ENCODE measurements at regions not wholly inside any gene's neighbourhood (a gene's known extent, or its start where the extent isn't known, plus 50 kb on each side); places are given as distances from the start of the nearest gene placed in this dataset.

DNA sequence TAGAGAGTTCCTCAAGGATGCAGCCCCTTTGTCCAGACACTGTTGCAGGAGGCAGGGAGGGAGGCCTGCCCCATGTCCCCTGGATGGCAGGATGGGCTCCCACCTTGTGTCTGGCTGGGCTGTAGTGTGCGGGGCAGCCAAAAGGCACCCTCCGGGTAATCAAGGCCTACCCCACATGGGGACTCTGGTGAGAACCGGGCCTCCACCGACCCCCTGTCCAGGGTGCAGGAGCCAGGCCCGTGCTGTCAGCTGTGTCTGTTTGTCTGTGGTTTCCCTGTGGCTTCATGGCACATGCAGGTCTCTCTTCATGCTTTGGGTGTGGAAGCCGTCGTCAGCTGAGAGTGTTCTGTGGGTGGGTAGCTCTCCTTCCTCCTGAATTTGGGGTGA is 1240.9 kb downstream of the BRD1 start:
- DNase-seq (ENCODE audit: low read depth in 3 of 3): no peak

DNA sequence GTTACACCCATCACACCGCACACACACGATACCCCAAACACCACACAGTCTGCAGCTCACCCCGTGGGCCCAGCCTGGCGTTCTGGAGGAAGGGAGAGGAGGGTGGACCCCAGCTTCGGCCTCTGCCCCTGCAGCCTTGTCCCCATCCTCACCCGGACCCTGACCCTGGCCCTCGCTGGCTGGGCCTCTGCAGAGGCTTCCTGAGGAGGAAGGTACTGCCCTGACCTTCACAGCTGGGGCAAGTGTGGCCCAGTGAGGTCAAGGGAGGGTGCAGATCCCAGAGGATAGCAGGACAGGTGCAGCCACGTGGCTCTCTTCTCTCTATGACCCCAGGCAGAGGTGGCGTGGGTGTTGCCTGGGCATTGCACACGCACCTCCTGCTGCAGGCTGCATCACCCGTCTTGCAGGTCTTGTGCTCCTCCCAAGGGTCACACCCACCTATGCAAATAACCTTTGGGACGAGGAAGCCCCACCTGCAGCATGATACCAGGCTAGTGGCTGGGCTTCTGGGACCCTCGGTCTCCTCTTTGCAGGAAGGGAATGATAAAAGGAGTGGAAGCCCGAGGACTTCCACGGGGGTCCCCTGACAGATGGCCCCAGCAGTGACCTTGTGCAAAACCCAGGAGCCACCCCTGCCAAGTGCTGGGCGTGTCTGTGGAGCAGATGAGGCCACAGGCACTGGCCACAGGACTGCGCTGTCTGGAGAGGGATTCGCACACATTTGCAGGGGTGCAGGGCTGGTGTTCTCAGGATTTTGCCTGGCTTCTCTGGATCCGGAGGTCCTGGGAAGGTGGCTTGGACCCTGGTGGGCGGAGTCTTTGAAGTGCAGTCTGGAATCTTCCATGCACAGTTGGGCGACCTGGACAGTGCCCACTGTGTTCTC is 1241.5 kb downstream of the BRD1 start:
- DNase-seq (ENCODE audit: low read depth in 3 of 3): no peak

DNA sequence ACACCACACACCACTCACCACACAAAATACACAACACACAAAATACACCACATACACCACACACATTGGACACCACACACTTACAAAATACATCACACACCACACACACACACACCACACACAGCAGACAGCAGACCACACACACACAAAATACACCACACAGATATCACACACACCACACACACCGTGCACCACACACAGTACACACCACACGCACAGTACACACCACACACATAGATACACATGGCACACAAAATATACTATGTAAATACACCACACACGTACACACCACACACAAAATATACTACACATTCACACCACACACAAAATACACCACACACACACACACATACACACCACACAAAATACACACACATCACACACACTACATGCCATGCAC is 1243.5 kb downstream of the BRD1 start:
- no peak for DNase-seq (ENCODE audit: low read depth in 3 of 3)

DNA sequence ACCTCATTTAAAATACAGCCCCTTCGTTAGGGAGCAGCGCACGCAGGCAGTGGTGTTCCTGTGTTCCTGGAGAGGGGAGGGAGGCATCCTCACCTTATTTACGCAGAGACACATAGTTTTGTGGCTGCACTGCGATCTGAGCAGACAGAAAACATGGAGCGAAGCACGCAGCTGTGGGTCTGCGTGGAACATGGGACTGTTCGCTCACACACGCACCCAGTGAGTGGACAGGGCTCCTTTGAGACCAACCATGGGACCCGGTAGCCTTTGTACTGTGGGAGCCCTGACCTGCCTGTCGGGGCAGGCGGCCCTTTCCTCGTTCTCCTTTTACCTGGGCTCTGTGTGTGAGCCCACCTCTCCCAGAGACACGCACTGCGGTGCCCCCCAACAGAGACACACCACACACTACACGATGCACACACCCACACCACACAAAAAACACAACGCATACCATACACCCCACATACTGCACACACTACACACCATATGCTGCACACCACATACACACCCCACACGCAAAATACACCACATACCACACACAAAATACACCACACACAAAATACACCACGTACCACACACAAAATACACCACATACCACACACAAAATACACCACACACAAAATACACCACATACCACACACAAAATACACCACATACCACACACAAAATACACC is 1245.7 kb downstream of the BRD1 start:
- no peak for DNase-seq (ENCODE audit: low read depth in 3 of 3)

DNA sequence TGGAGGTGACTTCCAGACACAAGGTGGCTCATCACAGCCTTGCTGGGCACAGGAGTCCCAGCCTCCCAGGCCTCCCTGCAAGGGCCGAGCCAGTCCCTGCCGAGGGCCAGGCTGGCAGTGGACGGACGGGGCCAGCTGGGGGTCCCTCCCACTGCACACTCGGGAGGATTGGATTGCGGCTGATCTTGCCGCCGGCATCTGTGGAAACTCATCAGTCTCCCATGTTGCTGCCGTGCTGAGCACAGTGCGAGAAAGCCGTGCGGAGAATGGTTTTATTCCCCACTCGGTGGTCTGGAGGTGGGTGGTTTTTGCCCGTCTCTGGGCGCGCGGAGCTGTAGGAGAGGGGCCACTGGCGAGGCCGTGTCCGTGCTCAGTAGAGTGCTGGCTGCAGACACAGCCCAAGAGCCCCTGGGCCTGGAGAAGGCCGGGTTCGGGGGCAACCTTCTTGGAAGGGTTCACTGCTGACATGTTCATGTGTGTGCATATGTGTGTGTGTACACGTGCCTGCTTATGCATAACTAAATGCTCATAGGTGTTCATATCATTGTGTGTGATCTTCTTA is 1246.4 kb downstream of the BRD1 start:
- no peak for DNase-seq (ENCODE audit: low read depth in 3 of 3)

DNA sequence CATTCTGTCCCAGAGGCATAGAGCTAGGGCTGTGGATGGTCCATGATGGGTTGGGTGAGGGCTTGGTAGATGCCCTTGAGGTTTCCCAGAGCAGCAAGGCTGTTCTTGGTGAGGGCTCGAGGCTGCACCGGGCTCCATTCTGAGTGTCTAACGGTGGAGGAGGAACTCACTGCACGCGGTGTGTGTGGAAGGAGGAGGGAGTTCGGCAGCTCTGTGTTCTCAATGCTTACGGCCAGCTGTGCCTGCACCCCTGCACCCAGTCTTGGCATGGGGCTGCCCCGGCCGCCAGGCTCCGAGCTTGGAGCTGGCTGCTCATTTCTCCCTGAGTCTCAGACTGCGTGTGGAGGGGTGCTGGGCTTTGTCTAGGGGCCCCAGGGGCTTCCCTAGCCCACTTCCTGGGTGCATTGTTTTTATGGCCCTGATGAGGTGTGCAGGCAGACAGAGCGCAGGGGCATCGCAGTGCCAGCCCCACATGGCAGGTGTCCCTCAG is 1247.1 kb downstream of the BRD1 start:
- DNase-seq (ENCODE audit: low read depth in 3 of 3): no peak

DNA sequence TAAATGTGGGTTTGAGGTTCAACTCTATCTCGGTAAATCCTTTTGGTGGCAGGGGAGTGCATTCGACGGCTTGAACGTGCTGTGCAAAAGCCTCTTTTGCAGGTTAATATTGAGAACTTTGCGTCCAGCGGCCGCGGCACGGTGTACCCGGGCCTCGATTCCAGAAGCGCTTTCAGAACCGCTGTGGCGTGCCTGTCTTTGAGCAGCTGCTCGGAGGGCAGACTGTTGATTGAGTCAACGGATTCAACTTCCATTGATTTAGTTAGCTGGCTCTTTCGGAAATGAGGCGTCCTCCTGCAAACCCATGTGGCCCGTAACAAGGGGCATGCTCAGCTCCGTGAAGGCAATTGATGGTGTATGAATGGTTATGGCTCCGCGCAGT is 1247.8 kb downstream of the BRD1 start:
- no peak for DNase-seq (ENCODE audit: low read depth in 3 of 3)

DNA sequence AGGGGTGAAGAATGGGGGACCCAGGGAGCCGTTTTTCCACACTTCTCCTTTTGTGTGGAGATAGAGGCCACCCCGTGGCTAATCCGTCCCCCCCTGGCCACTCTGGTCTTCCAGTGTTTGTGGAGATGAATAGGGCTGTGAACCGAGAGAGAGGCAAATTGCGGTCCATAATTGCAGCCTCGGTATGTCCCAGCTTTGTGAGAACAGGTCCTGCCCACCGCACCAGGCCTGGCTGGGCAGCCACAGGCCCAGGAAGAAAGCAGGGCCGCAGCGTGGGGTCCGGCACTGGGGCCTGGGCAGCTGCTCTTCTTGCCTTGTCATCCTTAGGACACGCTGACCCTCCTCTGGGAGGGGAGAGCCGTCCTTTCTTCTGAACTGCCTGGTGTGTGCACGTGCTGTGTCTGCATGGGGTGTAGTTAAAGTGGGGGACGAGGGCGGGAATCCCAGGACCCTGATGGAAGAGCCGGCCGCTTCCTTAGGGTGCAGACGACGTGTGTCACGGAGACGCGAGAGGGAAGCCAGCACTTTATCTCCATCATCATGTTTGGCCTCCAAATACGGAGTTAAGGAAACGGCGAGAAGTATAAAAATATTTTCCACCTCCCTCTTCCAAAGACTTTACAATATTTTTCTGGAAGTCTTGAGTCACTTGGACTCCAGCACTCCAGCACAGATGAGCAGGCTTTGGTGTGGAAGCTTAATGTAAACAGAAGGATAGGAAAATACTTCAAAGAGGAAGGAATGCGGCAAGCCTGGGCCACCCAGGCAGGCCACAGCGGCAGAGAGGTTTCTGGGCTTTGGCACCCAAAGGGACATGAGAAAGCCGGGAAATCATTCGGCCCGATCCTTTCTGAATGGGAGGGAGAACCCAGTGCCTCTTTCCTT is 1248.4 kb downstream of the BRD1 start:
- no peak for DNase-seq (ENCODE audit: low read depth in 3 of 3)

DNA sequence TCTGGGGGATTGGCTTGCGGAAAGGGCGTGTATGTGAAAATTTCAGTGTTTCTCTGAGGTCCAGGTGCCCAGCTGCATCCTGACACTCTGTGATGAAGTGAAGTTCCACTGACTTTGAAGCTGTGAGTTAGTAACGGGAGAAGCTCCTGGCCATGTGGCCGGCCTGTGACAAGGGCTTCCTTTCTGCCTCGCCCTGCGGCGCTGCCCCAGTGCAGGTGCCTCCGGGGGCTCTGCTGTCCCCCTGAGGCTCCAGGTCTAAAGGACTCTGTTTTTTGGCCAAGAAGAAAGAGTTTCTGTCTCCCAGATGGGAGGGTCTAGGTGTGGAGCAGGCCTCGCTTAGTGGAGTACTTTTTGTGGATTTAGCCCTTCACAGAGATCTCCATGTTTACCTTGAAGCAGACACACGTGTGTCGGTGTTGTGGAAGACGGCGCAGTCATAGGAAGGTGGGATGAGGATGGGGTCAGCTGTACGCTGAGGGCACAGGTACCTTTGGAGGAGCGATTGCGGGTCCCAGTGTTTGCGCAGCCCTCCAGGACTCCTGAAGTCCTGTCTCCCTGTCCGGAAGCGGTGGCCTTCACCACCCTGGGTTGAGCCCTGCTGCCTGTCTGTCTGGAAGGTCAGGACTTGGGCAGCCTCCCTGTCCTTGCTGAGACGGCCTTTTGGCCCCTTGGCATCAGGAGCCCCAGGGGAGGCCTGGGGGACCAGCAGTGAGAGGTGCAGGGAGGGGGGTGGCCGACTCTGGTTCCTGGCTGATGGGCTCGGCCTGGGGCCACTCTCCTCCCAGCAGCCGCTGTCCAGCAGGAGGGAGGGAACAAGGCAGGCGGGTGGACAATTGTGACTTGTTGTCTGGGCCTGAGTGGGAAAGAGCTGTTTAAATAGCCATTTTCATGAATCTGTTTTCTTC is 1249.3 kb downstream of the BRD1 start:
- no peak for DNase-seq (ENCODE audit: low read depth in 3 of 3)

DNA sequence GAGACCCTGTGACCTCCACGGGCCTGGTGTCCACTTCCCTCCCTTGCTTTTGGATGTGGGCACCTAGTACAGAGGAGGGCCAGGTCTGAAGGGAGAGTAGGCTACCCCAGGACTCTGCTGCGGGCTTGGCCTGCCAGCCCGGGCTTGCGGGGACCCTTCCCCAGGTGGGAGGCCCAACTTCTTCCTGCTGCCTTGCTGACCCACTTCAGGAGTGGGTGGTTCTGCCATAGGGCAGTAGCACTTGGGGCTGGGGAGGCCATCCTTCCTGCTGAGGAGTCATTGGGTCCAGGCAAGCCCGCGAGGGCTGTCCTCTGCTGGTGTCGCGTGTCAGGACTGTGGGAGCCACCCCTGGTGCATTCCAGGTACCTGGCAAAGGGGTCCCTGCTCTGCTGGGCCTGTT is 1250.0 kb downstream of the BRD1 start:
- no peak for DNase-seq (ENCODE audit: low read depth in 3 of 3)

DNA sequence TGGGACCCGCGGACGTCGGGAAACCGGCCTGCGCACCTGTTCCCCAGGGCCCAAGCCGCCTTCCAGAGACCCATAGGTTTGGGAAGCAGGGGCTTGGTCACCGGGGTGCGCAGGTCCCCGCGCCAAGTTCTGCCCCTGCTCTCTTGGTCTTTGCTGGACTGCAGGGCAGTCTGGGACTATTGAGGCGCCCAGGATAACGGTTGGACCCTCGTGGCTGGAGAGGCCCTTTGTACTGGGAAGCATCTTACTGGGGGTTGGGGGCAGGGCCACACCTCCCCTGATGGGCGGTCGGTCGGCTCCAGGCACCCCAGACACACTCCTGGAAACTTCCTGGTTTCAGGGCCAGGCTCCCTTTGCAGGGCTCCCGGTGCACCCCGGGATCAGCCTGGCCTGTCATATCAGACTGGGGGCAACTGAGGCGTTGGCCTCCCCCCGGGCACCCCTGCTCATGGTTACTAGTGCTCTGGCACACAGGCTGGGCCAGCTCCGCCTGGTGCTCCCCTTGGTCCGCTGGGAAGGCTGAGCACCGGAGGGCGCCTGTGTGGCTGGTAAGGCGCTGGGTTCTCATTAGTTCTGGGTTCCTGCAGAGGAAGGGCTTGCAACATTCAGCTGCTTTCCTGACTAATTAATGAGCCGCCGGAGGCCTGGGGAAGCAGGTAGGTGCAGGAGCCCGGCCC is 1250.5 kb downstream of the BRD1 start:
- no peak for DNase-seq (ENCODE audit: low read depth in 3 of 3)

DNA sequence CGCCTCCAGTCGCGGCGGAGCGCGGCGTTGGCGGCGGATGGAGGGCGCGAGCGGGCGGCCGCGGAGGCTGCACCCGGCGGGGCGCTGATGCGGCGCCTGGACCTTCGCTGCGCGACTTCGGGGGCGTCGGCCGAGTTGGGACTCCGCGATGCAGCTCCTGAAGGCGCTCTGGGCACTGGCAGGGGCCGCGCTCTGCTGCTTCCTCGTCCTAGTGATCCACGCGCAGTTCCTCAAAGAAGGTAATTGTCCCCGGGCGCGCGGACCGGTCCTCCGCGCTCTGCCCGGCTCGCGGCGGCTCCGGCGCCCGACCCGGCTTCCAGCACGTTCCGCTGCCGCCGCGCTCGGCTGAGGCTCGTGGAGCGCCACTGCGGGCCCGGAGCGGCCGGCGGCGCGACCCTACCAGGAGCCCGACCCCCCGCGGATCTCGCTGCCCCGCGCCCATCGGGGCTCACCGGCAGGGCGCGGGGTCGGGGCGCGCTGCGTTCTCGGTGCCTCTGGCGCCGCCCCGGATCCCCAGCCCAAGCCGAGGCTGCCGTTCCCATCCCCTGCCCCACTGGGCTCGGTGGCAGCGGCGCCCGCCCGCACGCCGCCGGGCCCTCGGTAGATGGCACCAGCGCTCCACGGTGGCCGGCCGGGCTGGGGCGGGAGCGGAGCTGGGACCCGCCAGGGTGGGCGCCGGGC is 1251.2 kb downstream of the BRD1 start:
- no peak for DNase-seq (ENCODE audit: low read depth in 3 of 3)

DNA sequence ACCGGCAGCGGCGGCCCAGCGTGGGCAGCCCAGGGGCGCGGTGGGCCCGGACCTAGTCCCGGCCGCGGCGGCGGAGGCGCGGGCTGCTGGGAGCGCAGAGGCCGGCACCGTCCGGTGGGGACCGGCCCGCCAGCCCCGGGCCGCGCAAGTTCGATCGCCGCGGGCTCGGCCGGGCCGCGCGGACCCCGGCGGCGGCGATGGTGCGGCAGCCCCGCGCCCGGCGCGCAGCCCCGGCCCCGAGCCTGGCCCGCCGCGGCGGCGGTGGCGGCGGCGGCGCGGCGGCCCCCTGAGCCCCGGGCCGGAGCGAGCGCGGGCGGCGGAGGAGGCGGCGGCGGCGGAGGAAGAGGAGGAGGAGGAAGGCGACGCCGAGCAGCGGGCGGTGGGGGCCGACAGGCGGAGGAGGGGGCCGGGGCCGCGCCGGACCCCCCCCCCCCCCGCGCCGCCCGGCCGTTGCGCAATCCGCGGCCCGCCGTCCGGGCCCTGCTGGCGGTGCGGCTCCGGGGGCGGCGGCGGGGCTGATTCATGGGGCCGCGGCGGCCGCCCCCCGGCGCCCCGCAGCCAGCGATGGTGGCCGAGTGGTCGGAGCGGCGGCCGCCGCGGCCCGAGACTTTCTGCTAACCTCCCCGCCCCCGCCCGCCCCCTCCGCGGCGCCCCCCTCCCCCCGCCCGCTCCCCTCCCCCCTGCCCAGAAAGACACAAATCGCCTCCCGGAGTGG is 1251.9 kb downstream of the BRD1 start:
- no peak for DNase-seq (ENCODE audit: low read depth in 3 of 3)

DNA sequence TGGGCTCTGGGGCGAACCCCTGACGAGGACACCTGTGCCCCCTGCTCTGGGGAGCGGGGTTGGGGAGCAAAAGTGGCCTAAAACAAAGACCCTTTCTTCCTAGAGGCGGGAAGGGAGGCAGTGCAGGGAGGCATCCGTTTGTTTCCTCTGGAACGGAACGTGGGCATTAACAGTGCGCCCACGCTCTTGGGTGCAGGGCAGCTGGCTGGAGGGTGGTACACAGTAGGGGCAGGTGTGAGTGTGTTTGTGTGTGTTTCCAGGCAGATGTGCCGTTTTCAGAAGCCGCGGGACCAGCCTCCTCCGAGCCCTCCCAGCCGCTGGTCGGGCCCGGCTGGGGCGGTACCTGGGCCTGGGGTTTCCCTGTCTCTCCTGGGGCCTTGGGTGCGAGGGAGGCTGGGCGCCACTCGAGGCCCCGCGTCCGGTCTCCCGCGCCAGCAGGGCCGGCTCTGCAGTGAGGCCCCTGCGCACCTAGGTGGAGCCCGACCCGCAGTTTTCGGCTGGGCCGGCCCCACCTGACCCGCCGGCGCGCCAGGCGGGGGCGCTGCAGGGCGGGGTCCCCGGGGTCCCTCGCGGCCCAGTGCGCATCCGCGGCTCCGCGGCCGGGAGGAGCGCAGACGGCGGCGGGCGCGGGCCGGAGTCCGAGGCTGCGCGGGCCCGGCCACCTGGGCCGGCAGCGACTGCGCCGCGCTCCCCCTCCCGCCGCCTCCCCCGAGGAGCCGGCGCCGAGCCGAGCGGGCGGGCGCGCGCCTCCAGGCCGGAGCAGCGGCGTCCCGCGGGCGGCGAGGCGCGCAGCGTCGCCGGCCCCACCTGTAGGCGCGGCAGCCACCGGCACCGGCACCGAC is 1252.7 kb downstream of the BRD1 start:
- no peak for DNase-seq (ENCODE audit: low read depth in 3 of 3)

DNA sequence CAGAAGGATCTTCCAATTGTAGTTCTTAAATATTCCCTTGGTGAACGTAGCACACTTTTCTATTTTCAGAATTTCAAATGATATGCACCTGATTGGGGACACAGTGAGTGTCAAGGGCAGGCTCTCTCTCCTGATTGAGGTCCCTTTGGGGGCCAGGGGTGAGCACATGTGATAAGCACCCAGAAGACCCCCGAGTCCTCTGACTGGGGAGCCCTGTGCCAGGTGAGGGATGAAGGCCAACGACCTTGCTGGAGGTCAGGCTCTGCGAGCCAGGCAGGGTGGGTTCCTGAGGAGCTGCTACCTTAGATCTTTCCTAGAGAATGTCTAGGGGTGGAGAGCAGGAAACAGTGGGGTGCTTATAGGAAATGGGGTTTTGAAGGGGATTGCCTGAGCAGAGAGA is 1253.9 kb downstream of the BRD1 start:
- DNase-seq (ENCODE audit: low read depth in 3 of 3): no peak

DNA sequence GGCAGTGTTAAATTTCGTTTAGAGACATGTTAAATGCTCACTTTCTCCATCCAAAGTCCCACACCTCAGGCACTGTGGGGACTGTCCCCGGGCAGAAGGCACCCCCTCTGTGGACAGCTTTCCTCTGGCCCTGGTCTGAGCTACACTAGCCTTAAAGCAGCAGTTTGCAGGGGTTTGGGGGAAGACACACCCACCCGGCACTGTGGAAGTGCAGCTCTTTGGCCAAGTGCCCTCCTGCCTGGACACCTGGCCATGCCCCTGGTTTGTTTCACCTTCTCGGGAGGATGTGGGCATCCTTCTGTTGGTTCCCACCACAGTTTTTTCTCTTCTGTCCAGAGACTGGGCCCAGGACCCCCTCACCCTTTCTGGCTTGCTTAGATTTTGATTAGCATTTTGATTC is 1254.7 kb downstream of the BRD1 start:
- no peak for DNase-seq (ENCODE audit: low read depth in 3 of 3)

DNA sequence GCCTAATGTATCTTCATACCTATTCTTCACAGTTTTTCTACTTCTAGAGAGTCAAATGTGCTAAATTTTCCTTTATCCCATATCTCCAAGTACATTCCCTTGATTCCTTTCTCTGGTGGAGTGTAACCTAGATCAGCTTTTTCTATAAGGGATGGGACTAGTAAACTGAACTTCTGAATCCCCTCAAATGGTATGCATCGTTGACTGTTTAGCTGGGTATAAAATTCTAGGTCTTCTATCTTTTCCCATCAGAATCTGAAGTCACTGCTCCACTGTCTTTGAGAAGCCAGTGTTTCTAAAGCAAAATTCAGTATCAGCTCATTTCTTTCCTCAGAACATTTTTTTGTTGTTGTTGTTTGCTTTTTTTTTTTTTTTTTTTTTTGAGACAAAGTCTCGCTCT is 1256.8 kb downstream of the BRD1 start:
- no peak for DNase-seq (ENCODE audit: low read depth in 3 of 3)
